ENCODE measurements at regions not wholly inside any gene's neighbourhood (a gene's known extent, or its start where the extent isn't known, plus 50 kb on each side); places are given as distances from the start of the nearest gene placed in this dataset.

DNA sequence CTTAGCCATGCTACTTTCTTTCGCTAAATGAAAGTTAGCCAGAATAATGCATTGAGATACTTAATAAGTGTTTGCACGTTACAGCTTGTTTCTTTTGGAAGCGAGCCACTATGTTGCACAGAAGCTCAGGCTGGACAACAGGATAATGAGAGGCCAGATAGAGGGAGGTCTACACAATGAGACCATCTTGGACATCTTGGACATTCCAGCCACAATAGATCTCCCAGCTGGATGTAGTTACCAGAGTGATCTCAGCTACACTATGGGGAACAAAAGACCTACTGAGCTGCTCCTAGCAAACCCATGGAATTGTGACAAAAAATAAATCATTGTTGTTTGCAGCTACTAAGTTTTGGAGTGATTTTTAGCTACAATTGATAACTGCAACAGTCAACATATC is 540.1 kb upstream of the SEMA6D start:
- Histone ChIP-seq H3K9ac (ENCODE audit: low read length) (no peak overlapping the region), H3K9me2 (ENCODE audit: low read depth, low read length) (no peaks in the 10 kb centered on the region), H3F3A (ENCODE audit: insufficient read depth, low read length) (no peaks in the 10 kb centered on the region), H3K79me2 (ENCODE audit: insufficient read depth, low read length) (no peaks in the 10 kb centered on the region), H3K4me3 (ENCODE audit: low read depth, low read length, poor library complexity, severe bottlenecking) (no peak overlapping the region), H3K36me3 (ENCODE audit: insufficient read depth, low read length) (no peaks in the 10 kb centered on the region), H4K20me1 (ENCODE audit: insufficient read depth, low read length) (no peaks in the 10 kb centered on the region), H2AFZ (ENCODE audit: low read length) (no peak overlapping the region), H3K27me3 (ENCODE audit: insufficient read depth, low read length) (no peaks in the 10 kb centered on the region), H3K4me2 (ENCODE audit: low read length) (no peak overlapping the region), H3K9me3 (ENCODE audit: low read length) (no peaks in the 10 kb centered on the region), H3K4me1 (ENCODE audit: insufficient read depth, low read length, severe bottlenecking) (no peaks in the 10 kb centered on the region), H3K27ac (ENCODE audit: low read depth, low read length, poor library complexity, severe bottlenecking) (no peak overlapping the region)
- no peak for TF ChIP-seq EZH2 (IDR thresholded peaks at IDR 0.05; ENCODE audit: borderline replicate concordance, low read length)
- TF ChIP-seq CTCF (IDR thresholded peaks at IDR 0.05; ENCODE audit: low read length) = no peak

GRCh38 chr15:47179988-47180387 is 537.3 kb upstream of the SEMA6D start:
- no peaks in the 10 kb centered on the region for H3K27me3 ChIP-seq (ENCODE audit: insufficient read depth, low read length)
- TF ChIP-seq CTCF (IDR thresholded peaks at IDR 0.05; ENCODE audit: low read length) (no peak), EZH2 (IDR thresholded peaks at IDR 0.05; ENCODE audit: borderline replicate concordance, low read length) (no peak)
- no peaks in the 10 kb centered on the region for H4K20me1 ChIP-seq (ENCODE audit: insufficient read depth, low read length)
- H3K9me2 ChIP-seq (ENCODE audit: low read depth, low read length) = no peaks in the 10 kb centered on the region
- no peak overlapping the region for H3K27ac ChIP-seq (ENCODE audit: low read depth, low read length, poor library complexity, severe bottlenecking)
- H3K79me2 ChIP-seq (ENCODE audit: insufficient read depth, low read length) = no peaks in the 10 kb centered on the region
- no peaks in the 10 kb centered on the region for H3F3A ChIP-seq (ENCODE audit: insufficient read depth, low read length)
- H3K4me3 ChIP-seq (ENCODE audit: low read depth, low read length, poor library complexity, severe bottlenecking) = no peak overlapping the region
- H3K9ac ChIP-seq (ENCODE audit: low read length) = no peak overlapping the region
- no peaks in the 10 kb centered on the region for H3K4me1 ChIP-seq (ENCODE audit: insufficient read depth, low read length, severe bottlenecking)
- H3K9me3 ChIP-seq (ENCODE audit: low read length) = no peaks in the 10 kb centered on the region
- no peak overlapping the region for H2AFZ ChIP-seq (ENCODE audit: low read length)
- no peak overlapping the region for H3K4me2 ChIP-seq (ENCODE audit: low read length)
- no peaks in the 10 kb centered on the region for H3K36me3 ChIP-seq (ENCODE audit: insufficient read depth, low read length)

GRCh38 chr15:47182818-47183217 is 534.5 kb upstream of the SEMA6D start:
- H3K4me2 ChIP-seq (ENCODE audit: low read length) = no peak overlapping the region
- no peaks in the 10 kb centered on the region for H3K9me3 ChIP-seq (ENCODE audit: low read length)
- no peak overlapping the region for H3K27ac ChIP-seq (ENCODE audit: low read depth, low read length, poor library complexity, severe bottlenecking)
- H3K9me2 ChIP-seq (ENCODE audit: low read depth, low read length) = no peaks in the 10 kb centered on the region
- no peak overlapping the region for H3K4me3 ChIP-seq (ENCODE audit: low read depth, low read length, poor library complexity, severe bottlenecking)
- no peaks in the 10 kb centered on the region for H3K79me2 ChIP-seq (ENCODE audit: insufficient read depth, low read length)
- TF ChIP-seq EZH2 (IDR thresholded peaks at IDR 0.05; ENCODE audit: borderline replicate concordance, low read length) (no peak), CTCF (IDR thresholded peaks at IDR 0.05; ENCODE audit: low read length) (no peak)
- no peaks in the 10 kb centered on the region for H4K20me1 ChIP-seq (ENCODE audit: insufficient read depth, low read length)
- no peak overlapping the region for H2AFZ ChIP-seq (ENCODE audit: low read length)
- no peaks in the 10 kb centered on the region for H3K27me3 ChIP-seq (ENCODE audit: insufficient read depth, low read length)
- H3K36me3 ChIP-seq (ENCODE audit: insufficient read depth, low read length) = no peaks in the 10 kb centered on the region
- no peaks in the 10 kb centered on the region for H3F3A ChIP-seq (ENCODE audit: insufficient read depth, low read length)
- no peak overlapping the region for H3K9ac ChIP-seq (ENCODE audit: low read length)
- H3K4me1 ChIP-seq (ENCODE audit: insufficient read depth, low read length, severe bottlenecking) = no peaks in the 10 kb centered on the region
